H1 (cell line): ENCODE measurements at regions not wholly inside any gene's neighbourhood (a gene's known extent, or its start where the extent isn't known, plus 50 kb on each side); places are given as distances from the start of the nearest gene placed in this dataset.
A peak's percentile ranks its signal among the peaks of the same experiment; 100 is the strongest.

Experiments
- CTCF ChIA-PET: fragments of 300-600 bp; sonication (Branson Sonifier 250); formaldehyde crosslinking; loops from one replicate; lab custom pipeline; 2021; ENCODE audit not compliant: partially characterized antibody; lab: Charles Lee
- POLR2A ChIA-PET: fragments of 300-600 bp; sonication (Branson Sonifier 250); formaldehyde crosslinking; loops from one replicate; lab custom pipeline; 2021; ENCODE audit warnings: inconsistent platforms; ENCODE audit not compliant: partially characterized antibody; lab: Charles Lee
- DNase-seq, 2 experiments: peaks; one replicate each; pipeline versions ENCODE4 v3.0.0 to v3.0.0-alpha.2; 2010 to 2022; ENCODE audit warnings: low spot score in 2 of 2, low read depth in 1 of 2, mixed read lengths in 1 of 2
- FAIRE-seq: peaks from 2 replicates; lab custom pipeline; 2011; peaks lifted over from hg19 to GRCh38; lab: Jason Lieb, UNC
- H2AFZ ChIP-seq: 2 replicates; pipeline ENCODE4 v1.8.1; 2012; ENCODE audit warnings: low read length, inconsistent platforms
- H2AK5ac ChIP-seq: 2 replicates; pipeline ENCODE4 v1.6.1; 2013; ENCODE audit warnings: low read depth, low read length
- H2BK120ac ChIP-seq: replicated peaks from 2 replicates; pipeline ENCODE3; 2013; ENCODE audit warnings: low read depth, low read length, inconsistent platforms
- H2BK12ac ChIP-seq: 2 replicates; pipeline ENCODE4 v1.6.1; 2013; ENCODE audit warnings: low read depth, low read length
- H2BK15ac ChIP-seq: 2 replicates; pipeline ENCODE4 v1.6.1; 2013; ENCODE audit warnings: low read length
- H2BK20ac ChIP-seq: 2 replicates; pipeline ENCODE4 v1.6.1; 2013; ENCODE audit warnings: low read length
- H2BK5ac ChIP-seq: 2 replicates; pipeline ENCODE4 v1.6.1; 2013; ENCODE audit warnings: low read depth, low read length
- H3K14ac ChIP-seq: 2 replicates; pipeline ENCODE4 v1.6.1; 2013; ENCODE audit warnings: inconsistent platforms; ENCODE audit not compliant: insufficient read length
- H3K18ac ChIP-seq: 2 replicates; pipeline ENCODE4 v1.6.1; 2013; ENCODE audit warnings: low read length; ENCODE audit errors: extremely low read depth
- H3K23ac ChIP-seq: 2 replicates; pipeline ENCODE4 v1.6.1; 2013; ENCODE audit warnings: inconsistent platforms; ENCODE audit not compliant: insufficient read length
- H3K23me2 ChIP-seq: 2 replicates; pipeline ENCODE4 v1.6.1; 2013; ENCODE audit warnings: low read depth, low read length
- H3K27ac ChIP-seq: 2 replicates; pipeline ENCODE4 v1.6.1; 2011; ENCODE audit warnings: low read depth, low read length, inconsistent platforms
- H3K27me3 ChIP-seq, 4 experiments: replicated peaks in 1 of 4; 1 replicate in 1 of 4; 2 replicates in 3 of 4; pipeline versions ENCODE4 v1.6.1 to v1.8.1; 2011 to 2013; ENCODE audit warnings: low read length in 3 of 4, mild to moderate bottlenecking in 3 of 4, inconsistent platforms in 2 of 4, mixed read lengths in 2 of 4, moderate library complexity in 1 of 4; ENCODE audit not compliant: control insufficient read depth in 3 of 4, insufficient read depth in 3 of 4; ENCODE audit errors: extremely low read depth in 1 of 4
- H3K36me3 ChIP-seq, 4 experiments: 2 replicates each; pipeline versions ENCODE4 v1.6.1 to v1.8.1; 2011 to 2013; ENCODE audit warnings: mild to moderate bottlenecking in 4 of 4, low read length in 3 of 4, moderate library complexity in 2 of 4, control low read depth in 1 of 4, inconsistent platforms in 1 of 4; ENCODE audit not compliant: insufficient read depth in 4 of 4, control insufficient read depth in 2 of 4
- H3K4ac ChIP-seq: replicated peaks from 2 replicates; pipeline ENCODE3; 2013; ENCODE audit warnings: low read length, low read depth, mixed read lengths, inconsistent platforms; ENCODE audit not compliant: insufficient read length
- H3K4me1 ChIP-seq, 4 experiments: replicated peaks in 1 of 4; 1 replicate in 1 of 4; 2 replicates in 3 of 4; pipeline versions ENCODE4 v1.6.1 to v1.8.1; 2011 to 2013; ENCODE audit warnings: low read length in 3 of 4, inconsistent platforms in 2 of 4, mixed read lengths in 1 of 4; ENCODE audit not compliant: insufficient read depth in 4 of 4, control insufficient read depth in 3 of 4
- H3K4me2 ChIP-seq, 2 experiments: 2 replicates each; pipeline versions ENCODE4 v1.6.1 to v1.8.1; 2011 to 2013; ENCODE audit warnings: low read depth in 2 of 2, low read length in 2 of 2, control low read depth in 1 of 2, inconsistent platforms in 1 of 2, mild to moderate bottlenecking in 1 of 2; ENCODE audit not compliant: insufficient read depth in 1 of 2
- H3K4me3 ChIP-seq, 4 experiments: fragments of 200-600, 300-600 bp in 1 of 4; sonication (generic), shearing (Covaris generic), sonication (Bioruptor Twin) in 1 of 4; 2 replicates each; pipeline versions ENCODE4 v1.5.1 to v1.8.1; 2011 to 2016; ENCODE audit warnings: low read length in 4 of 4, low read depth in 3 of 4, control low read depth in 2 of 4, inconsistent platforms in 2 of 4, mild to moderate bottlenecking in 2 of 4, mixed read lengths in 1 of 4, moderate library complexity in 1 of 4; ENCODE audit not compliant: insufficient read depth in 2 of 4; ENCODE audit errors: extremely low read depth in 1 of 4
- H3K56ac ChIP-seq: replicated peaks from 2 replicates; pipeline ENCODE3; 2013; ENCODE audit warnings: low read depth, mild to moderate bottlenecking, mixed read lengths, low read length, inconsistent platforms; ENCODE audit not compliant: insufficient read length
- H3K79me1 ChIP-seq: 2 replicates; pipeline ENCODE4 v1.6.1; 2013; ENCODE audit warnings: low read depth, low read length, control low read depth
- H3K79me2 ChIP-seq, 2 experiments: 2 replicates each; pipeline versions ENCODE4 v1.6.1 to v1.8.1; 2012 to 2013; ENCODE audit warnings: low read length in 2 of 2, mild to moderate bottlenecking in 2 of 2, inconsistent platforms in 1 of 2; ENCODE audit not compliant: insufficient read depth in 2 of 2, control insufficient read depth in 1 of 2
- H3K9ac ChIP-seq, 4 experiments: replicated peaks in 1 of 4; 1 replicate in 1 of 4; 2 replicates in 3 of 4; pipeline versions ENCODE4 v1.6.1 to v1.8.1; 2011 to 2013; ENCODE audit warnings: low read depth in 3 of 4, low read length in 3 of 4, control low read depth in 2 of 4, mild to moderate bottlenecking in 2 of 4, moderate library complexity in 2 of 4, inconsistent platforms in 1 of 4; ENCODE audit errors: extremely low read depth in 1 of 4
- H3K9me3 ChIP-seq, 2 experiments: 2 replicates each; pipeline versions ENCODE4 v1.6.1 to v1.8.1; 2012 to 2013; ENCODE audit warnings: mild to moderate bottlenecking in 2 of 2, moderate library complexity in 2 of 2, control low read depth in 1 of 2, inconsistent platforms in 1 of 2, low read depth in 1 of 2, low read length in 1 of 2, mixed read lengths in 1 of 2; ENCODE audit not compliant: insufficient read depth in 2 of 2
- H4K20me1 ChIP-seq, 2 experiments: replicated peaks in 1 of 2; 2 replicates each; pipeline versions ENCODE3 to v1.8.1; 2011 to 2013; ENCODE audit warnings: inconsistent platforms in 2 of 2, low read length in 2 of 2, mild to moderate bottlenecking in 1 of 2; ENCODE audit not compliant: insufficient read depth in 2 of 2, control insufficient read depth in 1 of 2
- H4K5ac ChIP-seq: 2 replicates; pipeline ENCODE4 v1.6.1; 2013; ENCODE audit warnings: low read length, low read depth, mixed read lengths, inconsistent platforms; ENCODE audit not compliant: insufficient read length
- H4K8ac ChIP-seq: 2 replicates; pipeline ENCODE4 v1.8.0; 2013; ENCODE audit warnings: mild to moderate bottlenecking, moderate library complexity, low read length, inconsistent platforms; ENCODE audit not compliant: insufficient read depth; ENCODE audit errors: extremely low read depth
- H4K91ac ChIP-seq: replicated peaks from 2 replicates; pipeline ENCODE3; 2013; ENCODE audit warnings: low read length, mixed read lengths, inconsistent platforms; ENCODE audit not compliant: insufficient read length
- ASH2L ChIP-seq: fragments of 200-600, 300-600 bp; sonication (generic); IDR thresholded peaks from one replicate; pipeline ENCODE4 v1.7.1; 2017; ENCODE audit warnings: low read length
- CTCF ChIP-seq, 3 experiments: IDR thresholded peaks; 1 replicate in 2 of 3; 2 replicates in 1 of 3; pipeline versions ENCODE4 v1.5.1 to v1.6.1; 2011; ENCODE audit warnings: low read length in 3 of 3, mild to moderate bottlenecking in 3 of 3, inconsistent platforms in 2 of 3, low read depth in 1 of 3, moderate library complexity in 1 of 3; ENCODE audit not compliant: insufficient read depth in 1 of 3; ENCODE audit errors: control extremely low read depth in 1 of 3
- E2F6 ChIP-seq: IDR thresholded peaks from 2 replicates; pipeline ENCODE4 v1.6.1; 2012; ENCODE audit warnings: inconsistent platforms
- MAX ChIP-seq: IDR thresholded peaks from 2 replicates; pipeline ENCODE4 v1.6.1; 2012; ENCODE audit warnings: inconsistent platforms
- POU5F1 ChIP-seq: IDR thresholded peaks from 2 replicates; pipeline ENCODE4 v1.6.1; 2011; ENCODE audit warnings: low read depth, mild to moderate bottlenecking, low read length, moderate library complexity
- RAD21 ChIP-seq, 2 experiments: IDR thresholded peaks in 1 of 2; conservative IDR thresholded peaks in 1 of 2; 2 replicates each; pipeline ENCODE4 v1.6.1; 2011; ENCODE audit warnings: low read depth in 2 of 2, low read length in 2 of 2, improper control_type of control experiment in 1 of 2, inconsistent platforms in 1 of 2, mild to moderate bottlenecking in 1 of 2, moderate library complexity in 1 of 2
- RBBP5 ChIP-seq: IDR thresholded peaks from 2 replicates; pipeline ENCODE4 v1.7.1; 2012; ENCODE audit warnings: low read depth, mild to moderate bottlenecking, inconsistent platforms, low read length, moderate library complexity, borderline replicate concordance
- WGBS, 2 experiments: shearing (Covaris generic) in 1 of 2; methylation state at CpG; one replicate each; pipeline versions ENCODE4 v1.1.6 to v1.1.7; 2013 to 2015; ENCODE audit warnings: low lambda C conversion rate in 2 of 2, mixed read lengths in 2 of 2, inconsistent platforms in 1 of 2, low coverage in 1 of 2, missing lambda C conversion rate in 1 of 2; ENCODE audit not compliant: insufficient replicate concordance in 2 of 2, insufficient coverage in 1 of 2, insufficient read length in 1 of 2; ENCODE audit errors: extremely low coverage in 1 of 2, missing lambda C conversion rate in 1 of 2; 5-methylcytosine and 5-hydroxymethylcytosine counted together

GRCh38 chr21:36542312-36543101 lies 62.6 kb upstream of the CLDN14 start:
- H3K4me3 ChIP-seq: peak overlapping the region in 2 of 4 experiments; percentile 17 to 47; a peak in 3 of 8 replicates
- no peak overlapping the region for H3K56ac ChIP-seq
- no peak overlapping the region for H2BK12ac ChIP-seq
- 0 out of 2 replicates have a peak overlapping the region, but pooled peaks have one; percentile 36 for H3K18ac ChIP-seq
- H3K79me2 ChIP-seq: no peaks in the 10 kb centered on the region; a peak in 1 of 4 replicates
- peak overlapping the region; percentile 86 for H4K8ac ChIP-seq
- DNase-seq (peak; percentile 25 to 61), FAIRE-seq (peak; percentile 52)
- H3K4me2 ChIP-seq: peak overlapping the region; percentile 38 to 55; a peak in 3 of 4 replicates
- no peak overlapping the region for H2AK5ac ChIP-seq
- no peaks in the 10 kb centered on the region for H3K79me1 ChIP-seq
- peaks cover 0 to 8% (median under 1%) of the 10 kb centered on the region in 4 experiments; a peak in 3 of 7 replicates for H3K27me3 ChIP-seq
- no peak overlapping the region for H3K23ac ChIP-seq
- no peak overlapping the region for H2BK20ac ChIP-seq
- H3K36me3 ChIP-seq: no peaks in the 10 kb centered on the region; a peak in 1 of 8 replicates
- H4K91ac ChIP-seq: no peak overlapping the region
- H3K4me1 ChIP-seq: peaks cover 0 to 7% (median 4%) of the 10 kb centered on the region in 4 experiments; a peak in 5 of 7 replicates
- H2AFZ ChIP-seq: no peak overlapping the region
- H2BK15ac ChIP-seq: no peak overlapping the region
- no peak overlapping the region; a peak in 1 of 7 replicates for H3K9ac ChIP-seq
- H3K23me2 ChIP-seq: peaks cover 10% of the 10 kb centered on the region; the same call in 1 of the 2 replicates
- H4K20me1 ChIP-seq: peaks cover 0 to 8% of the 10 kb centered on the region in 2 experiments
- CTCF ChIA-PET: interaction anchor here (0.9 to 1.0 kb wide), 3 partner anchors 9 to 74 kb away, joined by 3 to 4 read pairs (median 3); no protein-coding TSS in a partner anchor
- 34% methylated on average over 29 of the region's 34 CpGs; no CpG with 5 or more reads in 1 of the 2 experiments for WGBS, 2 experiments
- H2BK5ac ChIP-seq: no peak overlapping the region
- no peak overlapping the region for H3K4ac ChIP-seq
- no peak overlapping the region for H3K27ac ChIP-seq
- H3K9me3 ChIP-seq: no peaks in the 10 kb centered on the region
- H2BK120ac ChIP-seq: no peak overlapping the region
- no peak overlapping the region for H3K14ac ChIP-seq
- no peak overlapping the region for H4K5ac ChIP-seq
- POLR2A ChIA-PET: interaction anchor here (0.6 kb wide), 1 partner anchor 124 kb away, joined by 3 read pairs; no protein-coding TSS in a partner anchor
- peak; percentile 37 to 52; a peak in 3 of 4 replicates for TF ChIP-seq RAD21 (IDR thresholded peaks at IDR 0.05 in 1 of 2, conservative IDR thresholded peaks at IDR 0.05 in 1 of 2; ENCODE audit: low read depth in 2 of 2, low read length in 2 of 2)
- TF ChIP-seq CTCF (IDR thresholded peaks at IDR 0.05; ENCODE audit: control extremely low read depth in 1 of 3, insufficient read depth in 1 of 3, low read depth in 1 of 3, low read length in 3 of 3): peak; percentile 36 to 53 (median 43)
- TF ChIP-seq ASH2L: peak; percentile 65
- peak; percentile 74; the same call in 1 of the 2 replicates for TF ChIP-seq RBBP5
- TF ChIP-seq E2F6: peak; percentile 91
- peak; percentile 98 for TF ChIP-seq MAX
- 0 out of 2 replicates have a peak, but pooled peaks have one; percentile 20 for TF ChIP-seq POU5F1
